OCI-LY1 (cell line): ENCODE measurements at regions not wholly inside any gene's neighbourhood (a gene's known extent, or its start where the extent isn't known, plus 50 kb on each side); places are given as distances from the start of the nearest gene placed in this dataset.

Source experiments
- CTCF ChIP-seq: fragments of 200-600 bp; sonication (generic), shearing (Covaris generic); IDR thresholded peaks from 2 replicates; pipeline ENCODE4 v1.5.1; 2017; ENCODE audit warnings: mild to moderate bottlenecking, antibody characterized with exemption, low read length, moderate library complexity, mixed read lengths
- EZH2 ChIP-seq: fragments of 200-600 bp; sonication (generic), shearing (Covaris generic); IDR thresholded peaks from 2 replicates; pipeline ENCODE4 v1.8.0; 2017; ENCODE audit warnings: borderline replicate concordance, mixed run types, mild to moderate bottlenecking, antibody characterized with exemption, low read length, moderate library complexity, mixed read lengths

GRCh38 chr5:15377573-15378340, 122.2 kb upstream of the FBXL7 start:
- no peak for TF ChIP-seq CTCF
- TF ChIP-seq EZH2: no peak
